Astrocyte of the cerebellum (primary cell): ENCODE measurements at regions not wholly inside any gene's neighbourhood (a gene's known extent, or its start where the extent isn't known, plus 50 kb on each side); places are given as distances from the start of the nearest gene placed in this dataset.

Experiments used
- DNase-seq: peaks from one replicate; pipeline ENCODE4 v3.0.0-alpha.2; 2011; ENCODE audit warnings: low read depth
- H3K4me3 ChIP-seq: 2 replicates; pipeline ENCODE4 v1.5.1; 2011; ENCODE audit warnings: mild to moderate bottlenecking, low read depth, low read length, moderate library complexity
- CTCF ChIP-seq: IDR thresholded peaks from 2 replicates; pipeline ENCODE4 v1.5.1; 2012; ENCODE audit warnings: low read length, low read depth, moderate library complexity, mild to moderate bottlenecking; ENCODE audit errors: missing control alignments
- in situ Hi-C: cut with HindIII; loops from 2 replicates; pipeline ENCODE4 v1.10.0; 2017; ENCODE audit warnings: low sequenced_read_pairs

- no peak for DNase-seq
- no peak overlapping the region for H3K4me3 ChIP-seq
- in situ Hi-C loops: no loop called here
- TF ChIP-seq CTCF: no peak
Observed at GRCh38 chr2:21944536-21944935, 820.8 kb downstream of the TDRD15 start.

- H3K4me3 ChIP-seq: no peak overlapping the region
- TF ChIP-seq CTCF: no peak
- in situ Hi-C loops: no loop called here
- DNase-seq: no peak
Observed at GRCh38 chr2:21945658-21946057, 821.9 kb downstream of the TDRD15 start.

- no peak overlapping the region for H3K4me3 ChIP-seq
- DNase-seq: no peak
- TF ChIP-seq CTCF: no peak
- in situ Hi-C loops: no loop called here
Observed at GRCh38 chr2:21947046-21947445, 823.3 kb downstream of the TDRD15 start.

GRCh38 chr2:21966139-21966538 is 842.4 kb downstream of the TDRD15 start:
- DNase-seq: no peak
- TF ChIP-seq CTCF: no peak
- in situ Hi-C loops: no loop called here
- no peak overlapping the region for H3K4me3 ChIP-seq

GRCh38 chr2:21970971-21971370 is 847.2 kb downstream of the TDRD15 start:
- in situ Hi-C loops: no loop called here
- DNase-seq: no peak
- TF ChIP-seq CTCF: no peak
- no peak overlapping the region for H3K4me3 ChIP-seq

- no peak for TF ChIP-seq CTCF
- no peak for DNase-seq
- H3K4me3 ChIP-seq: no peak overlapping the region
- in situ Hi-C loops: no loop called here
Observed at GRCh38 chr2:21972586-21972985, 848.8 kb downstream of the TDRD15 start.

GRCh38 chr2:21981127-21981526 is 857.4 kb downstream of the TDRD15 start:
- no peak for TF ChIP-seq CTCF
- in situ Hi-C loops: no loop called here
- no peak for DNase-seq
- no peak overlapping the region for H3K4me3 ChIP-seq
